T-helper 2 cell treated with Interferon-gamma antibody and Interleukin-4, amounts not matched to agents 5 μg/mL and 100 μg/mL, for 36 hours (primary cell): ENCODE measurements at regions not wholly inside any gene's neighbourhood (a gene's known extent, or its start where the extent isn't known, plus 50 kb on each side); places are given as distances from the start of the nearest gene placed in this dataset.

Source experiments
- DNase-seq: peaks from one replicate; pipeline ENCODE4 v3.0.0; 2021; ENCODE audit warnings: low spot score
- H3K27ac Mint-ChIP-seq: one replicate; pipeline ENCODE4 v1.8.0; 2021; ENCODE audit warnings: mild to moderate bottlenecking, mixed read lengths
- H3K27me3 Mint-ChIP-seq: one replicate; pipeline ENCODE4 v1.8.0; 2021; ENCODE audit warnings: low read depth, mixed read lengths
- H3K36me3 Mint-ChIP-seq: one replicate; pipeline ENCODE4 v1.8.0; 2021; ENCODE audit warnings: low read depth, mixed read lengths
- H3K4me1 Mint-ChIP-seq: one replicate; pipeline ENCODE4 v1.8.0; 2021; ENCODE audit warnings: low read depth, mixed read lengths
- H3K4me3 Mint-ChIP-seq: one replicate; pipeline ENCODE4 v1.8.0; 2022; ENCODE audit warnings: mild to moderate bottlenecking, moderate library complexity, mixed read lengths
- H3K9me3 Mint-ChIP-seq: one replicate; pipeline ENCODE4 v1.8.0; 2021; ENCODE audit warnings: mixed read lengths

DNA sequence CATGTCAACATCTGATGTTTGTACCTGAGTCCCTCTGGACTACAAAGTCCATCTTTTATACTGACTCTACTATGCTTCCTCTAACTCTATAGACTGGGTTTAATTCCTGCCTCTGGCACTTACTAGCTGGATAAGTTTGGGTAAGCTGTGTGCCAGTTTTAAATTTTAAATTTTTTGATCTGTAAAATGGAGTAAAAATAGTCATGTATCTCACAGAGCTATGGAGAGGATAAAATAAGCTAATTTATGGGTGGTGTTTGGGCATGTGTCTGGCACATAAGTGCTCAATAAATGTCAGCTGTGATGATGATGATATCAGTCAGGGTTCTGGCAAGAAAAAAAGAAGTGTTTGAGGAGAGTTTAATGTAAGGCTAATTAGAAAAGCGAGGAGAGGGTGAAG is 139.2 kb upstream of the C1orf21 start:
- DNase-seq = no peak
- Mint-ChIP-seq H3K27me3 (peaks cover 9% of the 10 kb centered on the region), H3K9me3 (no peaks in the 10 kb centered on the region), H3K4me3 (no peak overlapping the region), H3K36me3 (no peaks in the 10 kb centered on the region), H3K4me1 (no peaks in the 10 kb centered on the region), H3K27ac (no peak overlapping the region)

DNA sequence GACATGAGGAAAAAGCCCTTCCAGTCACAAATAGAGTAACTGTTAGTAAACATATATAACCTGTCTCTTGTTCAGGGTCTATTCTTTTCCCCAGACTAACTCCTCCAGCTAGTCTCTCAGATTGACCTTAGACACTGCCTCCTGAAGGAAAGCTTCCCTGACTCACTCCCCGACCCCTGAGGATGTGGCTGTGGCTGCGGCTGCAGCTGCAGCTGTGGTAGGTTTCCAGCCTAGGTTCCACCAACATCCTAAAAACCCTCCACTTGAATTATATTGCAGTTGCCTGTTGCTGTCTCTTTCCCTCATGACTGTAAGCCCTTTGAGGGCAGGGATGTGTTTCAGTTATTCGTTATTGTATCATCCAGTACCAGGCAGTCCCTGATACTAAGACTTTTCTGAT is 132.9 kb upstream of the C1orf21 start:
- Mint-ChIP-seq H3K9me3 (no peaks in the 10 kb centered on the region), H3K4me3 (no peak overlapping the region), H3K27me3 (peaks cover 5% of the 10 kb centered on the region), H3K36me3 (no peaks in the 10 kb centered on the region), H3K4me1 (no peaks in the 10 kb centered on the region), H3K27ac (no peak overlapping the region)
- DNase-seq = no peak

DNA sequence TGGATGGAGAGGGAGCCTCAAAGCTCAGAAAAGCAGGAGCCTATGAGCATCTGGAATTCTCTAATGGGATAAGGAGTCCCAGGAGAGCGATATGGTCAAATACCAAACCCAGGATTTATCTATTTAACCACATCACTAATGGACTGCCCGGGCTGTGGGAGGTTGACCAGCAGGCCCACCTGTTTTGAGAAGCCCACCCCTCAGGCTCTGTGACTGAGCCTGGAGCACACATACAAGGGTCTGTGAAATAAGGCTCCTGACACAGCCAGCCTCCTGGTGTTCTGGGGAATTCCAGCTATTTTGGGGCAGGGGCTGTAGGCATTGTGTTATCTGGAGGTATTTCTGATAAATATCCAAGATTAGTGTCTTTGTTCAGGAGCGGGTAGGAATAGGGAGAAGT is 132.0 kb upstream of the C1orf21 start:
- Mint-ChIP-seq H3K27ac (no peak overlapping the region), H3K4me3 (no peak overlapping the region), H3K9me3 (no peaks in the 10 kb centered on the region), H3K4me1 (no peaks in the 10 kb centered on the region), H3K36me3 (no peaks in the 10 kb centered on the region), H3K27me3 (peaks cover 5% of the 10 kb centered on the region)
- no peak for DNase-seq

DNA sequence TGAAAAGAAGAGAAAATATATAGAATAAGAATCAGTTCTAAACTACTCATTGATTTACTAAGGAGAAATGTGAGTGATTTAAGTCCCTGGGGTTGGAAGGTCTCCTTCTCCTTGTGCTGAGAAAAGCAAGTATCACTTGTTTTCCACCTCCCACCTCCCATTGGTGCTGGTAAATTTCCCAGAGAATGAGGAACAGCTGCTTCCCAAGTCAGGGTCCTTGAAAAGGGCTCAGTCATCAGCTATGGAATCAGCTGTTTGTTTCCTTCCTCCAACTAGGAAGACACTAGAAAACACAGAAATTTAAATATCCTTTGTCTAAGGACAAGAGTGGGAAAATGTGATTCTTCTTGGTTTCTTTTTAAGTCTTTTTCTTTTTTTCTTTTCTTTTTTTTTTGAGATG is 131.3 kb upstream of the C1orf21 start:
- H3K9me3 Mint-ChIP-seq = no peaks in the 10 kb centered on the region
- no peak overlapping the region for H3K27ac Mint-ChIP-seq
- peaks cover 2% of the 10 kb centered on the region for H3K27me3 Mint-ChIP-seq
- H3K4me1 Mint-ChIP-seq = no peaks in the 10 kb centered on the region
- no peaks in the 10 kb centered on the region for H3K36me3 Mint-ChIP-seq
- DNase-seq = no peak
- H3K4me3 Mint-ChIP-seq = no peak overlapping the region

DNA sequence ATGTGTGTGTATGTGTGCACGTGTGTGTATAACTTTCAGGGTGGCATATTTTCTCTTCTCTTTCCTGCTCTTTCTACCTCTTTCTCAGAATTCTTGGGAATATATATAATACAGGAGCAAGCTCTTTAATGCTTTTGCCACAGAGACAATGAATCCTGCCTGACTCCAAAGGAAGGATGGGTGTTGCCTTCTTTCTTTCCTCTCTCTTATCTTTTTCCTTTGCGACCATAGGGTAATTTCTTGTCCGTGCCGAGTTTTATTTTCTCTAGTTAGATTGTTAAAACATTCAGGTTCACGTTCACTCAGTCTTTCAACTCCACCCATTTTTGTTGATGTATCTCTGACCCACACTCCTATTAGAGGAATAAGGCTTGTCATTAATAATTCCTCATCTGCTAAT is 129.0 kb upstream of the C1orf21 start:
- no peaks in the 10 kb centered on the region for H3K4me1 Mint-ChIP-seq
- no peaks in the 10 kb centered on the region for H3K36me3 Mint-ChIP-seq
- H3K27me3 Mint-ChIP-seq = no peaks in the 10 kb centered on the region
- DNase-seq = no peak
- no peak overlapping the region for H3K4me3 Mint-ChIP-seq
- H3K9me3 Mint-ChIP-seq = no peaks in the 10 kb centered on the region
- no peak overlapping the region for H3K27ac Mint-ChIP-seq

DNA sequence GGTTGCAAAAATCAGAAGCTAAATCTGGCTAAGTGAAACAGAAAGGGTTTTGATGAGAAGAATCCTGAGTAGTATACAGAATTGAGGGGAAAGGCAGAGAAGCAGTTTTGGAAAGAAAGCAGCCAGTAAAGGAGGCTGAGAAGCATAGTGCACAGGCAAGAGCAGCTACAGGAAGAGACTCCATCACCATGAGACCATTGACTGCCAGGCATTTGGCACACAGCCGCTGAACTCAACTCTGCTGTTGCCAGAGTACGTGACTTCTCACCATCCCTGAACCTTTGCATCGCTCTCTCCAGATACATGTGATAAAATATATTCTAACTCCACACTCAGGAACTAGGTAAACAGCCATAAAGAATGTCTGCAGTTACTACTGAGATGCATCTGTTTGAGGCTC is 128.3 kb upstream of the C1orf21 start:
- Mint-ChIP-seq H3K9me3 (no peaks in the 10 kb centered on the region), H3K36me3 (no peaks in the 10 kb centered on the region), H3K27me3 (no peaks in the 10 kb centered on the region), H3K4me3 (no peak overlapping the region), H3K27ac (no peak overlapping the region), H3K4me1 (no peaks in the 10 kb centered on the region)
- DNase-seq = no peak

DNA sequence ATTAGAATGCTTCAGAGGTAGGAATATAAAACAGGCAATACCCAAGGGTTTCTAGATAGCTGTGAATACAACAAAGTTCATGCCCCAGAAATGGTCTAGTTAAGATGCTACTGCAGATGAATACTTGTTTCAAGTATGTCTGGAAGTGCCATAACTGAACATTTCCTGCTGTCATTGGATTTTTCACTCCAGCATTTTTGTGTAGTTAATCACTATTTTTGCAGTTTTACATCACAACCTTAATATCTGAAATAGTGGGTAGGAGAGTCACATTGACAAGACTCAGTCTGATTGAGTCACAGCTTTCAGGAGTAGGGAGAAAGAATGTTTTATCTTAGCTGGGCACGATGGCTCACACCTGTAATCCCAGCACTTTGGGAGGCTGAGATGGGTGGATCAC is 126.4 kb upstream of the C1orf21 start:
- no peaks in the 10 kb centered on the region for H3K27me3 Mint-ChIP-seq
- H3K4me3 Mint-ChIP-seq = no peak overlapping the region
- DNase-seq = no peak
- no peak overlapping the region for H3K27ac Mint-ChIP-seq
- H3K4me1 Mint-ChIP-seq = no peaks in the 10 kb centered on the region
- no peaks in the 10 kb centered on the region for H3K9me3 Mint-ChIP-seq
- H3K36me3 Mint-ChIP-seq = no peaks in the 10 kb centered on the region

DNA sequence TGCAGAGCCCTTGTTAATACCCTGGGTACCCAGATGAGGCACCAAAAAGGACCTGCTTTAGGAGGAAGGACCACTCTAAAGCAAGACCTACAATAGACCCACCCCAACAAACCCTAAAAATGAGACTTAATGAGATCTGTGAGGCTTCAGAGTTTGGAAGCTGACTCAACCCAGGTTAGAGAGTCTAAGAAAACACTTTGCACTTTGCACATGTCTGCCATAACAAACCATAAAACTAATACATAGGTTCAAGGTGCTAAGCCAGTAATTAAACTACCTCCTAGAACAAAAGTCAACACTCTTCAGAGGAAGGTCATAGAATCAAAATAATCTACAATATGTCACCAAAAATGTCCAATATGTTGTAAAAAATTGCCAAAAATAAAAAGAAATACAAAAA is 124.7 kb upstream of the C1orf21 start:
- no peak overlapping the region for H3K4me3 Mint-ChIP-seq
- no peaks in the 10 kb centered on the region for H3K9me3 Mint-ChIP-seq
- no peak overlapping the region for H3K27ac Mint-ChIP-seq
- H3K36me3 Mint-ChIP-seq = no peaks in the 10 kb centered on the region
- no peaks in the 10 kb centered on the region for H3K4me1 Mint-ChIP-seq
- no peak for DNase-seq
- no peaks in the 10 kb centered on the region for H3K27me3 Mint-ChIP-seq

DNA sequence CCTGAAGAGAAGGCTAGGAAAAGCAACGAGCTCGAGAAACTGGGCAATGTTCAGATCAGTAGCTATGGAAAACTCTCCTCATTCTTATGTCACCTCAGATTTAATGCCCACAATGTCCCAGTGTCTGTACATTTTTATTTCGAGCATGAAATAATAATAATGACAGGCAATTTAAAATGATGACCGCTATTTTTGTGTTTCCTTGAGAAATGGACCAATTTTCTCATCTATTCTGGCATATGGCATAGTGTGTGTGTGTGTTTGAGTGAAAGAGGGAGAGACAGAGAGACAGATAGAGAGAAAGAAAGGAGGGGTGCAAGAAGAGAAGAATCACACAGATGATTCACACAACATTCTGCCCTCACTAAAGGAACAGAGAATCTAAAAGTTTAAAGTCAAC is 119.1 kb upstream of the C1orf21 start:
- Mint-ChIP-seq H3K36me3 (no peaks in the 10 kb centered on the region), H3K27ac (no peak overlapping the region), H3K9me3 (no peaks in the 10 kb centered on the region), H3K4me1 (no peaks in the 10 kb centered on the region), H3K27me3 (no peaks in the 10 kb centered on the region), H3K4me3 (no peak overlapping the region)
- DNase-seq = no peak

DNA sequence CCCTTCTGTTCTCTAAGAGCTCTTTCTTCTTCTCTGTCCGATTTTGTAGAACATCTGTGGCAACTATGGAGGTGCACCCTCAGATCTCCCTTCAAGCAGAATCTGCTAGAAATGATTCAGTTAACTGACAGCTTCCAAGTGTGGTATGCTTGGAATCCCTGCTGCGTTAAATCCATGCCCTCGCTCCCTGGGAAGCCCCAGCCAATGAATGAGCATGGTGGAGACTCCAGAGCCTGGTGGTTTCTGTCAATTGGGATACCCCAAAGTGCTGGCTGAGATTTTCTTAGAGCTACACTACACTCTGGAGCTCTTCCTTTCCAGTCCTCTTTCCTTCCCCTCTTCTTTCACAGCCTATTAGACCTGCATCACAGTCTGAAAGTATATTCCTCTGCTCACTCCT is 116.3 kb upstream of the C1orf21 start:
- no peaks in the 10 kb centered on the region for H3K36me3 Mint-ChIP-seq
- no peak overlapping the region for H3K27ac Mint-ChIP-seq
- no peaks in the 10 kb centered on the region for H3K9me3 Mint-ChIP-seq
- H3K27me3 Mint-ChIP-seq = no peaks in the 10 kb centered on the region
- H3K4me1 Mint-ChIP-seq = no peaks in the 10 kb centered on the region
- no peak for DNase-seq
- no peak overlapping the region for H3K4me3 Mint-ChIP-seq

DNA sequence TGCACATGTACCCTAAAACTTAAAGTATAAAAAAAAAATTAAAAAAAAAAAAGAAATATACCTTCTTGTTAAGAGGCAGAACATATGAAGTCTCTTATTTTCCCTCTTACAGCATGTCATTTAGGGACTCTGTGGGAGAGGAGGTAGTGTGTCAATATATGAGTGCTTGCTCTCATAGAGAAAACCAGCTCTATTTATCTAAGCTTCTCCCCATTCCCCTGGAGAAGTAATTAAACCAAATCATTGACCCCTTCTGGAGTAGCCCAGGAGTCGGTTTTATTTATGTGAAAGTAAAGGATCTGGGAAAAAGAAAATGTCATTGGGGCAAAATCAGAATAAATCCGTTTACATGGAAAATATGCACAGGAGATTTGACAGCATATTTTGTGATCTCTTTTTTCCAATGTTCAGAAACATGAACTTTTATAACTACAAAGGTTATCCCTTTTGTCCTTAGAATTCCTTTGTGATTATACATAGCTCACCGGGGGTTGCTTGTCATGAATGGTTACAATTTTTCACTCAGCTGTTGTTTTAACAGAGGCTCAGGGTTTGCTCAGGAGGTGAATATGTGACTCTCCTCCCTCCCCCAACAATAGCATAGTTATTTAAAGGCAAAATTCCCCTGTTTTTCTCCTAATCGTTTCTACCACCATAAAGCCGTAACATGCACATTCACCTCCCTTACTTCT is 114.5 kb upstream of the C1orf21 start:
- DNase-seq = no peak
- Mint-ChIP-seq H3K27ac (no peak overlapping the region), H3K36me3 (no peaks in the 10 kb centered on the region), H3K9me3 (no peaks in the 10 kb centered on the region), H3K4me1 (no peaks in the 10 kb centered on the region), H3K4me3 (no peak overlapping the region), H3K27me3 (no peaks in the 10 kb centered on the region)

DNA sequence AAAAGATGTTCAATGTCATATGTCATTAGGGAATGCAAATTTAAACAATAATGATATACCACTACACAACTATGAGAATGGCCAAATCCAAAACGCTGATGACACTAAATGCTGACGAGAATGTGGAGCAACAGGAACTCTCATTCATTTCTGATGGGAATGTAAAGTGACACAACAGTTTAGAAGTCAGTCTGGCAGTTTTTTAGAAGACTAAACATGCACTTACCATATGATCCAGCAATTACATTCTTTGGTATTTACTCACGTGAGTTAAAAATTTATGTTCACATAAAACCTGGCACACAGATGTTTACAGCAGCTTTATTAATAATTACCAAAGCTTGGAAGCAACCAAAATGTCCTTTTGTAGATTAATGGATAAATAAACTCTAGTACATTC is 110.4 kb upstream of the C1orf21 start:
- Mint-ChIP-seq H3K27ac (no peak overlapping the region), H3K36me3 (no peaks in the 10 kb centered on the region), H3K9me3 (no peaks in the 10 kb centered on the region), H3K4me1 (no peaks in the 10 kb centered on the region), H3K4me3 (no peak overlapping the region), H3K27me3 (peaks cover 2% of the 10 kb centered on the region)
- DNase-seq = no peak

DNA sequence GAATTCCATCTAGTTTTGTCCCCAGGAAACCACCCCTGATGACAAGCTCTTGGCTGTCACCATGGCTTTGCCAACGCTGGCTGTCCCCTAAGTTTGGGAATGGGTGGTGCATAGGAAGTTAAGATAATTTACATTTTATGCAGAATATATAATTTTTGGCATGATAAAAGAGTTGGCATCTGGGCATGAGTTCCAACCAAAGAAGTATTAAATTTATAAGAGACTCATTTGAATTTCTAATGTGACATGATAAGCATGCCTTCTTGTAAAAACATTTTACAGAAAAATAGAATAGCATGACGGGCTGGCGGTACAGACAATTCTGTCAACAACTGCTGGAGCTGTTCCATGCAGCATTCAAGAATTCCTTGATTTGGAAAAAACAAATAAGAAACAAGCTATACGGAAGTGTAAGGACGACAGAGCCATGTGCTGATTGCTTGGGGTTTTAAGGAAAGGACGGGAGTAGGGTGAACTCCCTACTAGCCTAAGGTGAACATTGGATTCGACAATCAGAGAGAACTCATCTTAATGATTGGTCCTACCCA is 106.8 kb upstream of the C1orf21 start:
- no peak for DNase-seq
- H3K9me3 Mint-ChIP-seq = no peaks in the 10 kb centered on the region
- no peak overlapping the region for H3K4me3 Mint-ChIP-seq
- peaks cover 2% of the 10 kb centered on the region for H3K27me3 Mint-ChIP-seq
- H3K4me1 Mint-ChIP-seq = no peaks in the 10 kb centered on the region
- H3K36me3 Mint-ChIP-seq = no peaks in the 10 kb centered on the region
- H3K27ac Mint-ChIP-seq = no peak overlapping the region

DNA sequence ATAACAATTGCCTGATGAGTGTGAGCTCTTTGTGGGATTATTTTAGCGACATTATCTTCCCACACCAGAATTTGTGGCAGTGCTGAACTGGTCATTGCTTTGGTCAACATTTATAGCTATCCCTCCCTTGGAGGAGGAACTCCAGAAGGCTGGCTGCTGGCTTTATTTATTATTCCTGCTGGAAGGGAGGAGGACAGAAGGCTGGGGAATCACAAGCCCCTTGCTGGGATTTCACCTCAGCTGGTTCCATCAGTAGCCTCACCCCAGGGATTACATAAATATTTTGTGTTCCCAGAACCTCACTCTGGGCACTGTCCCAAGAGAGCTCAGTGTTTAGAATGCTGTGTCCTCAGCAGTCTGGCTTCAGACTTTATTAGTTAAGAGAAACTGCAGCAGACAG is 102.8 kb upstream of the C1orf21 start:
- Mint-ChIP-seq H3K36me3 (no peaks in the 10 kb centered on the region), H3K27me3 (peaks cover 2% of the 10 kb centered on the region), H3K4me1 (no peaks in the 10 kb centered on the region), H3K9me3 (peaks cover 3% of the 10 kb centered on the region), H3K27ac (no peak overlapping the region), H3K4me3 (no peak overlapping the region)
- DNase-seq = no peak

DNA sequence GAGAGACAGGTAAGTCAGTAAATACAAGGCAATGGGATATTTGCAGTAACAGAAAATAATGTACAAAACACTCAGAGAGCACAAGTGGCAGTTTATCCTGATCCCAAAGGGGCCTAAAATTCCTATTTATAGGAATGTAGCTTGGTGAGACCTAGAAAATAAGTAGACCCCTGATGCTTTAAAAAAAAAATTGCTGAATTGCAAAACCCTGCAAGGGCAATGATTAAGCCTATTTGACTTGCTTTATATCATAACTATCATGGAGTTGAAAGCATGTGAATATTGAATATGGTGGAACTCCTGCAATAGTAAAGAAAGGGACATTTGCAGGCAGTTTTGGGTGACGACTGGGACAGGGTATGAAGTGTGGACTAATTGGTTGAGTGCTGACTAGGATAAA is 101.9 kb upstream of the C1orf21 start:
- H3K27me3 Mint-ChIP-seq = no peaks in the 10 kb centered on the region
- no peak for DNase-seq
- peaks cover 7% of the 10 kb centered on the region for H3K9me3 Mint-ChIP-seq
- no peak overlapping the region for H3K27ac Mint-ChIP-seq
- no peaks in the 10 kb centered on the region for H3K36me3 Mint-ChIP-seq
- H3K4me3 Mint-ChIP-seq = no peak overlapping the region
- H3K4me1 Mint-ChIP-seq = no peaks in the 10 kb centered on the region
